SK-MEL-5 (cell line): ENCODE measurements at regions not wholly inside any gene's neighbourhood (a gene's known extent, or its start where the extent isn't known, plus 50 kb on each side); places are given as distances from the start of the nearest gene placed in this dataset.
A peak's percentile ranks its signal among the peaks of the same experiment; 100 is the strongest.
"Not testable (repeated sequence)": the region's sequence is repeated elsewhere in the genome, so short reads cannot be mapped to it uniquely, and the experiment has no call there.

Experiments
- DNase-seq: peaks from one replicate; pipeline ENCODE4 v3.0.0-alpha.2; 2016; ENCODE audit warnings: low read depth, low spot score
- in situ Hi-C: cut with HindIII; loops from 2 replicates; pipeline ENCODE4 v1.10.0; 2016; ENCODE audit warnings: low sequenced_read_pairs, high pct_unique_total_duplicates, low pct_unique_long_range_greater_than_20kb

DNA sequence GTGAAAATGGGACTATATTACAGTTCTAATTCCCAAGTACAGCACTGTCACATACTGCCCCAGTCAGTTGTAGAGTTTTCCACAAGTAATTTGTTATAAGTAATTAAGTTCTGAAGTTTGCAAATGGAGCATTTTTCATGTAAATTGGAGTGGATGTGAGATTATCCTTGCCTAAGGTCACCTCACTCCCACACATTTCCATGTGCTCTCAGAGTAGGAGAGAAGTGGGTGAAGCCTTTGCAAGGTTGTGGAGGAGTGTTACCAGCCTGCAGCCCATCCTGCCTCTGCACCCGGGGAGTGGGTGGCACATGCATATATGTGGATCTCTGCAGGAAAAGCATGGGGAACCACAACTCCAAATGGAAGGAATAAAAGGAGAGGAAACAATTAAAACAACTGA is 169.8 kb downstream of the CD47 start:
- in situ Hi-C loops = no loop called here
- DNase-seq = no peak

DNA sequence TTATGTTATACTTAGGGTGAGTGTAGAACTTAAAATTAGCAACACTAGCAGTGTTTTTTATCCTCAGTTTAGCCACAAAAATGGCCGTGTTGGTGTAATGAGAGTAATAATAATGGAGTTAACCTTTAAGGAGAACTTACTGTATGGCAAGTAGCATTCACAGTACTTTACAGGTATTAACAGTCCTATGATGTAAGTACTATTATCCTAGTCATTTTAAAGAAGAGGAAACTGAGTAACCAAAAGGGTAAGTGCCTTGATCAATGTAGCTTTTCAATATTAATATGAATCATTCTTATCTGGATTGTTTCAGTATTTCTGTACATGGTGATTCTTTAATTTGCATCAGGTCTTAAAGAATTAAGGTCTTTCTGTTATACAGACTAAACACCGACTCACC is 170.3 kb downstream of the CD47 start:
- no peak for DNase-seq
- in situ Hi-C loops = no loop called here

DNA sequence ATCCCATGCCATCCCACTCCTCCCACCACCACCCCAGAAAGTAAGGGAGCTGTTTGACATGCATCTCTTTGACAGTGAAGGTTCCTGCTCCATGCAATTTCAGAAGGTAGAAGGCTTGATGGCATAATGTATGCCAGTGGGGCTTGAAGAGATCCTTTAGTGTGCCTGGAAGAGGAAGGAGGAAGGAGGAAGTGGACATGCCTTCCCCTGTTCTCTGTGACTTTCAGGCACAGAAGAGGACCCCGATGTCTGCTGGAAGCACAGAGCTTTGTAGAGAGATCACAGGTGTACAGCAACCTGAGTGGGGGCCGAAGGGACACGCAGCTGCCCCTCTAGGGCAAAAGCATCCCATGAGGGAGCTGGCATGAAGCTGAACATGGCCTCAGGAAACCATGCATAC is 171.6 kb downstream of the CD47 start:
- in situ Hi-C loops = no loop called here
- DNase-seq = no peak

DNA sequence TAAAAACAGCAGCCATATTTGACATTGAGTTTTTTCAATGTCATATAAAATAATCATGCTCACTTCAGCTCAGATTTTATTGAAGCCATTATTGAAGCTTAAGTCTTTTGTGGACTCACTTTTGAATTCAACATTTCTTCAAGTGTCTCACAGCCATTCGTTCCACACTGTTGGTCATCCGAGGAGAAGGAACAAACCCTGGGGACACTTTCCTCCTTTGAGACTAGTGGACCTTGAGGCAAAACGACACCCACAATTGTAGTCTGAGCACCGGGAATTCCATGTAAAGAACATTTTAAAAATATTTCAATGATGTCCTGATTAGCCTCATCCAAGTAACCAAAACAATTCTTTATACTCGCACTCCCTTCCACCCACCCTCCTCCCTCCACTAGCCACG is 174.7 kb downstream of the CD47 start:
- in situ Hi-C loops = no loop called here
- no peak for DNase-seq

DNA sequence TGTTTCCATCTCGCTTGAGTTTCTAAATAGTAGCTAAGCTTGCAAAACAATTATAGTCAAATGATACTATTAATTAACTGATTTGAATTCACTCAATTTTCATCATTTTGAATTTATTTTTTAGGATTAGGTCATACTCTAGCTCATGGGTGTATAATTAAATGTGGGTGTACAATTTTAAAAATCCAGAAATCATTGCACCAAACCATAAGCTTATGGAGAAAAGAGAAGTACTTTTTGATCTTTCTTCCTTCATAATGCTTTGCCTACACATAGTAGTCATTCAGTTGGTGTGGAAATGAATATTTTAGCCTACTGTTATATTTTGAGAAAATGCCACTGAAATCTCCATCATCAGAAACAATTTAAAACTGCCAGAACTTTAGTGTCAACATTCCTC is 175.1 kb downstream of the CD47 start:
- no peak for DNase-seq
- in situ Hi-C loops = no loop called here

DNA sequence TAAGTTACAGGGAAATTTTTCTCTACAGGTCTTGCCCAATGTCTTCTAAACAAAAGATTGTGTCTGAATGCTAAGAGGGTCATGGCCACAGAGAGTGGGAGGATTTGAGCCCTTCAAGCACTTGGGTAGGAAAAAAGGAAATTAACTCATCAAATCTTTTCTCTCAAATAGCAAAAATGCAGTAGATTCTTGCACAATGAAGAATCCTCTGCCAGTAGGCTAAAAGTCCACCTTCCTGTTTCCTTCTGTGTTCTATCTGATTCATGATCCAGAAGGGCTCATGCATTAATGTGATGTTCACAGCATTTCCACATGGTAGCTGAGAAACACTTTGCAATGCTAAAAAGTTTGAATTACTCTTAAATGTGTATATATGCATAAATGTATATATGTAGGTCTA is 177.1 kb downstream of the CD47 start:
- DNase-seq = no peak
- in situ Hi-C loops = no loop called here

DNA sequence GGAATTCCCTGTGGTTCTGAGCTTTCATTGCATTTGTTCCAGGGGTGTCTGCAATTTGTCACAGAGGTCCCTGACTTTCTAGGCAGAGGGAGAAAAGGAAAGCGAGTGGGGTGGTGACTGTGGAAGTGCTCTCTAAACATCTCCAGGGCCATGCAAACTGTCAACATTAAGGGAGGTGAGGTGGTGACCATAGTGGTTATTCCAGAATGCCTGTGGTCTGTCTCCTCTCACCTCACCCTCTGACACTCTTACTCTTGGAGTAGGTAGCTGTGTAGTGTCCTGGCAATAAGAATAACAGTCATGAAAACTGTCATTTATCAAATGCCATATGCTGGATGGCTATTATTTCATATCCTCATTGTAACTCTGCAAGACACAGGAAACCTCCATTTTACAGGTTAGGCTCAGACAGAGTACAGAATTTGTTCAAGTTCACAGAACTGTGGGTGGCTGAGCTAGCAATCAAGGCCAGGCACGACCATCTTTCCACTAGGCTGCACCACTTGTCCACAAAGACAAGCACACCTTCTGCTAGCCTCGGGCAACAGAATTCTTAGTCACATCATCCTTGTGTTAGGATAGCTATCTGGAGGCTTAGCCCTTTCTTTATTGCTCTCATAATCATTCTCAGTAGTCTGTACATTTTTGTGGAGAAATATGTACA is 179.4 kb downstream of the CD47 start:
- DNase-seq = no peak

DNA sequence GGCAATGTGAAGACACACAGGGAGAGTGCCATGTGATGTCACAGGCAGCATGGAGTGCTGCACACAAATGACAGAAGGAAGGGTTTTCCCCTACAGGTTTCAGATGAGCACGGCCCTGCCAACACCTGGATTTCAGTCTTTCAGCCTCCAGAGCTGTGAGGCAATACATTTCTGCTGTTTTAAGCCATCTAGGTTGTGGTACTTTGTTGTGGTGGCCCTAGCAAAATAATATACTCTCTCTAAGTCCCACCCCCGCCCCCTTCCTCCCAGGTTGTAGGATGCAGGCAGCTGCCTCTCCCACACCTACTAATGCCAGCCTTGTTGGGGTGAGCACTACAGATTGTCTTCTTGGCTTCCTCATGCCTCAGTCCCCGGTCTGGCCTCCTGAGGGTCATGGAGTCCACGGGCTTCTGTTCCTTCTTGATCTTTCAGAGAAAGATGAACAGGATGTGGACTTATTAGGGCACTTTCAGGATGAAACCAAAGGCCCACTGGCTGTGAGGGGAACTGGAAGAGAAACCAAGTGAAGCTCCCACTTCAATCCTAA is 180.0 kb downstream of the CD47 start:
- in situ Hi-C loops = no loop called here

More for the DNA sequence above, 179.4 kb downstream of the CD47 start:
- in situ Hi-C loops = no loop called here

DNA sequence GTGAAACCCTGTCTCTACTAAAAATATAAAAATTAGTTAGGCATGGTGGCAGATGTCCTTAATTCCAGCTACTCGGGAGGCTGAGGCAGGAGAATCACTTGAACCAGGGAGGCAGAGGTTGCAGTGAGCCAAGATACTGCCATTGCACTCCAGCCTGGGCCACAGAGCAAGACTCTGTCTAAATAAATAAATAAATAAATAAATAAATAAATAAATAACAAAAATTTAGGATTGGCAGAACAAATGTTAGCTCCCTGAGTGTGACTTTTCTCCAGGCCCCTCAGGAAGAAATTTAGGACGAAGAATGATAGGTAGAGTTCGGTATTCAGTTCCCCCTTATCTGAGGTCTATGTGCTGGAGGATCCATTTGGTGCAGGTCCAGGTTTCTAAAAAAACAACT is 181.2 kb downstream of the CD47 start:
- DNase-seq, in situ Hi-C loops: not testable (repeated sequence)

More for the DNA sequence above, 180.0 kb downstream of the CD47 start:
- no peak for DNase-seq

DNA sequence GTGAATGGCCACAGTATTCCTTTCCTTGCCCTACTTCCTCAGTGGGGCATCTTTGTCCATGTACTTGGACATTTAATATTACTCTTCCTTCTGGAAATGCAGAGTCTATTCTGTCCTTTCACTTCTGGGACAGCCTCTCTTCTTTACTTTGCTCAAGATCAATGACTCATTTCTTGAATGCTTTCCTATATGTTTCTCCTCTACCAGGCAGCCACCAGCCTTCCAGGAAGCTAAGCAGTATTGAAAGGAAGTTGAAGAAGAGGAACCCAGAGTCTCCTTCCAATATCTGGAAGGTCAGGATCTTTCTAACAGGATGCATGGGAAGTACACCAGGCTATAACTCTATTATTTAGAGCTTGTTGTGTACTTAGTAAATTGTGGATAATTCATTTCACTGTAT is 182.8 kb downstream of the CD47 start:
- in situ Hi-C loops = no loop called here
- DNase-seq = no peak

DNA sequence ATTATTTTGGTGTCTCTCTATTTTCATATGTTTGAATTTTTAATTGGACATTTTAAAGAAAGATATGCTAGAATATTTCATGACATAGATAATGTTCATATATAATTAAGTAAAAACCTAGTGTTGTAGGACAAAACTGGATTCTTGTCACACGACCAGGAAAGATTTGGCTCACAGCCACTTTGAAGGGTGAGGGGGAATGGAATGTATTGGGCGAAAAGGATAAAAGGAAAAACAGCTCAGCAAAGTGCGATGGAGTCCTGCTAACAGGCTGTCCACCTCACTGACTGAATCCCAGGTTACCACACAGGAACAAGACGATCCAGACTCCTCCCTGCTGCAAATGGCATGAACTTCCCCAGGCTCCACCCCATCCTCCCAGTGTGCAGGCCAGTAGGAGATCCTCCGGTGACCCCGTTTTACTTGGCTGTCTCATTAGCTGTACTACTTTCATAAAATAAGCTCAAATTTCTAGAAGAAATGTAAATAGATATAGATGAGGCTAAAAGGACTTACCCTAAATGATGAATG is 186.2 kb downstream of the CD47 start:
- DNase-seq = no peak
- in situ Hi-C loops = no loop called here

DNA sequence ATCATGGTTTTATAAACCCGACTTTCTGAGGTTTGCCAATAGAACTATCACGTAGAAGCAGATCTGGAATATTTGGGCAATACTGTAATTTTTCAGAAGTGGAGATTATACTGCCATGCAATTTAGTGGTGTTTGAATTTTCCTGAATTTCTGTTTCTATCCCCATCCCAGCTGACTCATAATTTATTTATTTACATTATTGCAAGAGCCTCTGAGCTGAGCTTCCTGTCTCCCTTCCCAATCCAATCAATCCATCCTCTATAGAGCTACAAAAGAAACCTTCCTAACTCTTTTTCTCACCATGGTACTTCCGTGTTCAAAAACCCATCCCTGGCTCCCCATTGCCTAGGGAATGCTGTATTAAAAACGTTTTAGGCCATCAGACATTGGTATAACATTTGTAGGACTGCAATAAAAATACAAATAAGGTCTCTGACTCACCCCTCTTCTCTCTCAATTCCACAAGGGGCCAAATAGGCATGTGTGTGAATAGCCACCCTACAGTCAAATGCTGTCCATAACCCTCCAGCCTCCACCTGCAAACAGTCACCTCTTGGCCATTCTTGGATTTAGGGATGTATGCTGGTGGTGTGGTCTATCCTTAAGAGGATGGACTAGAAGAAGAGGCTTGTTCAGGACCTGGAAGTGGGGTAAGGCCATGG is 190.7 kb downstream of the CD47 start:
- in situ Hi-C loops = no loop called here
- no peak for DNase-seq

DNA sequence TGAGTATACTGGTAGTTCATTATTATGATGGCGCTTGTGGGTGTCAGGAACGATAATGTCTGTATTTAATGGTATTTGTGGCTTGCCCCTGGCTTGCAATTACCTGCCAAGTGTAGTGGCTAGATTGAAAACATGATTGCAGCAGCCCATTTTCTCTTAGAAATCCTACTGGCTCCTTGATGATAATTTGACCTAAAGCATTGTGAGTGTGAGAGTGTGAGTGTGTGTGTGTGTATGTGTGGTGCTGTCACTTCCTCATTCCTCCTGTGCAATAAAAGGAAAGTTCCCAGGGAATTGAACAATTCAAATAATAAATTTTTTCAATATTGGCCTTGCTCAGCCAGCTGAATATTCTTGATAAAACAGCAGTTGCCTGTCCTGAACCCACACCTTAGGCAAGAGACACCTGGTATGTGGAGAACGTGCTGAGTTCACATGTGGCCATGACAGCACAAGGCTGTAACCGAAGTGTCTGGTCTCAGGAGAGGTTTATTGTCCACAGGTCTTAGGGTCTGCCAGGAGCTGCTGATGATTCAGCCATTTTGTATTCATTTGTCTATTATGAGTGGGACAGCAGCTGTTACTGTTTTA is 193.3 kb downstream of the CD47 start:
- in situ Hi-C loops = no loop called here
- DNase-seq = no peak

DNA sequence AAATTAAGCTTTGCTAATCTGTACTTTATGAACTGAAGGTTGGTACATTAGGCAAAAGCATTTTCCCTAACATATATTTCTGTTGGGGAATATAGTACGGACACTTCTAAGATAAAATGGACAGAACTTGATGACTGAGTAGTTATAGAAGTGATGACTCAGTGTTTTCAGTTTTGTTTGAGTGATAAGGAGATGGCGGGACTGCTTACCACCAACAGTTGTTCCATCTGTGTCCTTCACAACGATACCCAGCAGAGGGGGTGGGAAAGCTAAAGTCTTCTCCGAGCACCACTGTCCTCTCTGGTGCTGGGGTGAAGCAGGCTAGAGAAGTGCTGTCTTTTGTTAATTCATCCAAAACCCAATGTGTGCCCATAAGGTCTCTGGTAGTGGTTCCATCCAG is 195.8 kb downstream of the CD47 start:
- no peak for DNase-seq

DNA sequence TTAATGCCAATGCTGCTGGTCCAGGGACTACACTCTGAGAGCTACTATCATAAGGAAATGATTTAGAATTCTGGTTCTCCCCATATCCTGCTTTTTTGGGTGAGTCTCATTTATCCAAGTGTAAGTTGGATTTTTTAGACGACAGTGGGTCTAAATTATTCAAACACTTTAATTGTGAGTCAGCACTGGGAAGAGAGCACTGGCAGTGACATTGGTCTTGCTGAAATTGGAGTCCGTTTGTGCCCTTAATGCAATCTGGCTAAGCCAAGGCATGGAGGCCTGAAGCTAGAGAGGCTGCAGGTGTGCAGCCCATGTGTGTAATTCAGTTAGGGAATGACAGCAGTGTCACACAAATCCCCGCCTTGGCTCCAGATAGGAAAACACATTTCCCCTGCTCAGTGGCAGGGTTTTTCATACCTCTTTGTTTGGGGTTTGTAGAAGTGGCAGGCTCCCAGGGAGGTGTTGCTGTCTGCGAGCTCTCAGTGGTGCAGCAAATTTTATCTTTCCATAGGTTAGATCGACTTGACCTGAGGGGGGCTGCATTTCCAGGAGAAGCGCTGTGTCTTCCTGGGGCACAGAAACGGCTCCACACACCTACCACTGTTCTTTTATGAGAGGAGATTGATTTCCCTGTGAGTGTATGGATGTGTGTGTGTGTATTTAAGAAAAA is 197.7 kb downstream of the CD47 start:
- no peak for DNase-seq
- in situ Hi-C loops = no loop called here

More for the DNA sequence above, 195.8 kb downstream of the CD47 start:
- in situ Hi-C loops = no loop called here

DNA sequence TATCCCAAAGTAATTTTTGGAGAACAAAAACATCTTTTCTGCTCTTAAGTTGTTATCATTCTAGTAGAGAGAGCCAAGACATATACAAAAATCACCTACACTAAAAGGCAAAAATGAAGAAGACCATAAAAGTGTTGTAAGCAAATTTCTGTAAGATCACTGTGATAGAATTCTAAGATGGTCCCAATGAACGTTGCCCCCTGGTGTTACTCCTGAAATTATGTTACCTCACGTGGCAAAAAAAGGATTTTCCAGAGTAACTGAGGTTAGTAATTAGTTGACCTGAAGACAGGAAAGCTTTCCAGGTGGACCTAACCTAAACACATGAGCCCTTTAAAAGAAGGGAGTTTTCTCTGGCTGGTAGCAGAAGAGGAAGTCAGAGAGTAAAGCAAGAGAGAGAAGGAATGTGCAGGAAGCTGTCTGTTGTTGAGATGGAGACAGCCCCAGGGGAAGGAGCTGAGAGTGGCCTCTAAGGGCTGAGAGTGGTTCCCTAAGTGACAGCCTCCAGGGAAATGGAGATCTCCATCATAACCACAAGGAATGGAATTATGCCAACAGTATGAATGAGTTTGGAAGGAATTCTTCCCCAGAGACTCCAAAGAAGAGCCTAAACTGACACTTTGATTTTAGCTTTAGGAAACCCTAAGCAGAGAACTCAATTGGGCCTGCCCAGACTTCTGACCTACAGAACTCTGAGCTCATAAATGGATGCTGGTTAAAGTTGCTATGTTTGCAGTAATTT is 205.9 kb downstream of the CD47 start:
- peak; percentile 27 for DNase-seq
- in situ Hi-C loops = no loop called here

DNA sequence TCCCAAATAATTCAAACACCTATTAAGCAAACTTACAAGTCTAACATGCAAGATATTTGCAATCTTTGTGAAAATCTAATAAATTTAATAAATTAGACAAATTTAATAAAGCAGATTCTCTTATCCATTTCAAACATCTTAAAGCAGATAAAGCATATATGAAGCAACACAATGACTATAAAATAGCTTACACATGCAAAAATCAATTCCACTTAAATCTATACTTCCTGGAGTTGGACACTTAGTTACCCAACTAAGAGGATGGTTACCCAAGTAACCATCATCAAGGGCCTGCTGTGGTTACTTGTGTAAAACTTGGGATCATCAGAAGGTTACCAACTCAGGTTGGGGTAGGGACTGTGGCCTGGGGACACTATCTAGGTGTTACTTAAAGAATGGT is 206.8 kb downstream of the CD47 start:
- in situ Hi-C loops = no loop called here
- no peak for DNase-seq

DNA sequence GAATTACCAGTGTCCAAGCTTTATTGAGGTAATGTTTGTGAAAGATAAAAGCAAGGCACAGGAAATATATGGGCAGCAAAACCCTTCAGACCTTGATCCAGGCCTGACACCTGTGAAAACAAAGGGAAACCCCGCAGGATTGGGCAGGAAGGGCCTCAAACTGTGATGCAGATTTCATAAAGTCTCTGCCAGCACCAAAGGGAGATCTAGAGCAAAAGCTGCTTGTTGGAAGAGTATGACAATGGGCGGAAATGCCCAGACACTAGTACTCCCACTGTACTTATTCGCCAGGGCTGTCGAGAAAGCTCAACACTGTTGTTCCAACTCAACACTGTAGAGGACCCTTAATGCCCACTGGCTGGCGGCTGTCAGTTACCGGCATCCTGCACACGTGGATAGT is 207.9 kb downstream of the CD47 start:
- in situ Hi-C loops = no loop called here
- no peak for DNase-seq
